CD4-positive, CD25-positive, alpha-beta regulatory T cell (primary cell): ENCODE measurements at regions not wholly inside any gene's neighbourhood (a gene's known extent, or its start where the extent isn't known, plus 50 kb on each side); places are given as distances from the start of the nearest gene placed in this dataset.

Source experiments
- ATAC-seq, 2 donors: fragments of 150-1000 bp; cut with Tn5 transposase; one replicate each; pipeline ENCODE4 v1.10.0; 2021; ENCODE audit warnings: low read depth in 2 of 2, moderate number of reproducible peaks in 2 of 2, moderate library complexity in 1 of 2
- DNase-seq, 3 donors: peaks; one replicate each; pipeline versions ENCODE4 v3.0.0 to v3.0.0-alpha.2; 2012 to 2022; ENCODE audit warnings: mixed read lengths in 1 of 3
- H3K27ac ChIP-seq: one replicate; pipeline ENCODE4 v1.7.0; 2013; ENCODE audit warnings: mild to moderate bottlenecking, low read length; ENCODE audit not compliant: insufficient read depth, poor library complexity, severe bottlenecking
- H3K27me3 ChIP-seq: one replicate; pipeline ENCODE4 v1.7.0; 2013; ENCODE audit warnings: low read length; ENCODE audit not compliant: control insufficient read depth, insufficient read depth
- H3K36me3 ChIP-seq: one replicate; pipeline ENCODE4 v1.7.0; 2013; ENCODE audit warnings: mild to moderate bottlenecking, low read length, moderate library complexity; ENCODE audit not compliant: control insufficient read depth, insufficient read depth
- H3K4me1 ChIP-seq: 2 replicates; pipeline ENCODE4 v1.7.0; 2013; ENCODE audit warnings: mild to moderate bottlenecking, low read length; ENCODE audit not compliant: insufficient read depth, control insufficient read depth, poor library complexity, severe bottlenecking
- H3K4me3 ChIP-seq: one replicate; pipeline ENCODE4 v1.7.0; 2013; ENCODE audit warnings: low read depth, mild to moderate bottlenecking, low read length, moderate library complexity
- H3K9me3 ChIP-seq, 2 experiments: 1 replicate in 1 of 2; 2 replicates in 1 of 2; pipeline ENCODE4 v1.7.0; 2013; ENCODE audit warnings: low read length in 2 of 2, mild to moderate bottlenecking in 1 of 2, moderate library complexity in 1 of 2; ENCODE audit not compliant: control insufficient read depth in 2 of 2
- H3K27ac Mint-ChIP-seq, 3 donors: one replicate each; pipeline ENCODE4 v1.8.0; 2020 to 2022; ENCODE audit warnings: mild to moderate bottlenecking in 3 of 3, mixed read lengths in 3 of 3, moderate library complexity in 2 of 3
- H3K27me3 Mint-ChIP-seq: one replicate; pipeline ENCODE4 v1.8.0; 2022; ENCODE audit warnings: mild to moderate bottlenecking, mixed read lengths
- H3K36me3 Mint-ChIP-seq: one replicate; pipeline ENCODE4 v1.8.0; 2020; ENCODE audit warnings: mixed read lengths
- H3K4me1 Mint-ChIP-seq, 4 donors: one replicate each; pipeline ENCODE4 v1.8.0; 2020 to 2022; ENCODE audit warnings: mixed read lengths in 4 of 4, mild to moderate bottlenecking in 1 of 4
- H3K4me3 Mint-ChIP-seq, 4 donors: one replicate each; pipeline ENCODE4 v1.8.0; 2020 to 2022; ENCODE audit warnings: mild to moderate bottlenecking in 4 of 4, mixed read lengths in 4 of 4, moderate library complexity in 3 of 4
- H3K9me3 Mint-ChIP-seq, 7 donors: one replicate each; pipeline ENCODE4 v1.8.0; 2020 to 2022; ENCODE audit warnings: mixed read lengths in 7 of 7, mild to moderate bottlenecking in 3 of 7, moderate library complexity in 2 of 7

- no peaks in the 10 kb centered on the region for H3K9me3 ChIP-seq
- Mint-ChIP-seq H3K4me1 (peaks cover 0 to 44% (median 11%) of the 10 kb centered on the region in 4 donors), H3K27ac (peak overlapping the region; percentile 75 to 89 (median 86)), H3K9me3 (peaks cover 0 to 4% (median 0%) of the 10 kb centered on the region in 7 donors), H3K27me3 (no peaks in the 10 kb centered on the region), H3K36me3 (no peaks in the 10 kb centered on the region), H3K4me3 (peak overlapping the region; percentile 12 to 83 (median 72))
- DNase-seq = peak in 2 of 3 donors; percentile 40 to 71
- H3K27ac ChIP-seq = no peak overlapping the region
- ATAC-seq = peak; percentile 78 to 82
- peak overlapping the region; percentile 77 for H3K4me3 ChIP-seq
- H3K4me1 ChIP-seq = no peaks in the 10 kb centered on the region
- no peaks in the 10 kb centered on the region for H3K36me3 ChIP-seq
- H3K27me3 ChIP-seq = no peaks in the 10 kb centered on the region
Observed at GRCh38 chr10:105837951-105838350, 1196.9 kb downstream of the SORCS3 start.

DNA sequence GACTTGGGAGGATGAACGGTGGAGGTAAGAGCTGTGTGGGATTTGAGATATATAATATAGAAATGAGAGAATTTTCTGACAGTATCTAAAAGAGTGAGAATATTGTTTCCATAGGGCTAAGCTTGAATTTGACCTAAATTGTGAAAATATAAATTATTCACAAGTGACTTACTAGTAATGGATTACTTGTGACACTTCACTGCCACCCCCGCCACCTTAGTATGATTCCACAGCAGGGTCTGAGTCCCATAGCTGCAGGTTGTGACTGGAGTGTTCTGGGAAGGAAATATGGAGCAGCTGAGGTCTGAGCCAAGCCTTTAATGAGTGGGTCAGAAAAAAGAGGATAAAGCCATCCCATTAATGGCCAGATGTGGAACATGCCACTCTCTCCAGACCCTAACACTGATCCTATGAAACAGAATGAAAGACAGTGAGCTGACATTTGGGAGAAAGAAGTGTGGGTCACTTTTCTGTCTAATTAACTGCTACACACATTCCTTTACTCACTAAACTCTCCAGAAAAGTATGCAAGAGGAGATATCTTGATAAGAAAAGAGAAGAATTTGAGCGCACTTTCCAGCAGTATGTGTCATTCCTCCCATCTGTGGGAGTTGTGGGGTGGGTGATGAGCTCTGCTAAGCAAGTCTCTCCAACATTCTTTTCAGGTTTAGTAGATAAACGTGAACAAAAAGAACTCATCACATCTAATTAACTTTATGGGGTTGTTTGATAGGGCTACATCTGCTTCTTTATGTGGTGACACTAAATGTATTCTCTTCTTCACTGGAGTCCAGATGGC, 1193.4 kb downstream of the SORCS3 start:
- no peak overlapping the region for H3K4me3 Mint-ChIP-seq
- peaks cover 0 to 20% (median 9%) of the 10 kb centered on the region in 4 donors for H3K4me1 Mint-ChIP-seq
- H3K4me1 ChIP-seq = no peaks in the 10 kb centered on the region
- H3K9me3 ChIP-seq = no peaks in the 10 kb centered on the region
- no peaks in the 10 kb centered on the region for H3K27me3 Mint-ChIP-seq
- H3K27me3 ChIP-seq = no peaks in the 10 kb centered on the region
- ATAC-seq (no peak), DNase-seq (no peak)
- H3K27ac ChIP-seq = no peak overlapping the region
- H3K4me3 ChIP-seq = no peak overlapping the region
- H3K9me3 Mint-ChIP-seq = peaks cover 0 to 9% (median 1%) of the 10 kb centered on the region in 7 donors
- no peaks in the 10 kb centered on the region for H3K36me3 ChIP-seq
- H3K36me3 Mint-ChIP-seq = no peaks in the 10 kb centered on the region
- no peak overlapping the region for H3K27ac Mint-ChIP-seq

GRCh38 chr10:105827133-105827532, 1186.0 kb downstream of the SORCS3 start:
- Mint-ChIP-seq H3K27ac (no peak overlapping the region), H3K4me1 (no peaks in the 10 kb centered on the region), H3K36me3 (no peaks in the 10 kb centered on the region), H3K9me3 (peaks cover 0 to 11% (median 9%) of the 10 kb centered on the region in 7 donors), H3K4me3 (no peak overlapping the region), H3K27me3 (no peaks in the 10 kb centered on the region)
- Histone ChIP-seq H3K27me3 (no peaks in the 10 kb centered on the region), H3K9me3 (no peaks in the 10 kb centered on the region), H3K27ac (no peak overlapping the region), H3K4me1 (no peaks in the 10 kb centered on the region), H3K36me3 (no peaks in the 10 kb centered on the region), H3K4me3 (no peak overlapping the region)
- ATAC-seq = no peak
- no peak for DNase-seq

GRCh38 chr10:105807935-105808587, 1167.0 kb downstream of the SORCS3 start:
- peaks cover 0 to 6% (median 3%) of the 10 kb centered on the region in 7 donors for H3K9me3 Mint-ChIP-seq
- Histone ChIP-seq H3K27ac (no peak overlapping the region), H3K27me3 (no peaks in the 10 kb centered on the region), H3K4me1 (no peaks in the 10 kb centered on the region), H3K9me3 (no peaks in the 10 kb centered on the region), H3K4me3 (no peak overlapping the region), H3K36me3 (no peaks in the 10 kb centered on the region)
- no peaks in the 10 kb centered on the region for H3K27me3 Mint-ChIP-seq
- peaks cover 0 to 7% (median 0%) of the 10 kb centered on the region in 4 donors for H3K4me1 Mint-ChIP-seq
- no peak overlapping the region for H3K27ac Mint-ChIP-seq
- no peak for DNase-seq
- H3K36me3 Mint-ChIP-seq = no peaks in the 10 kb centered on the region
- no peak for ATAC-seq
- H3K4me3 Mint-ChIP-seq = no peak overlapping the region

GRCh38 chr10:105803206-105803605, 1162.1 kb downstream of the SORCS3 start:
- no peak for DNase-seq
- no peaks in the 10 kb centered on the region for H3K9me3 ChIP-seq
- H3K27me3 Mint-ChIP-seq = no peaks in the 10 kb centered on the region
- H3K27ac Mint-ChIP-seq = no peak overlapping the region
- H3K27me3 ChIP-seq = no peaks in the 10 kb centered on the region
- no peaks in the 10 kb centered on the region for H3K4me1 ChIP-seq
- no peak overlapping the region for H3K4me3 ChIP-seq
- H3K36me3 Mint-ChIP-seq = no peaks in the 10 kb centered on the region
- H3K9me3 Mint-ChIP-seq = peaks cover 0 to 6% (median 2%) of the 10 kb centered on the region in 7 donors
- no peaks in the 10 kb centered on the region for H3K36me3 ChIP-seq
- no peak overlapping the region for H3K4me3 Mint-ChIP-seq
- peaks cover 0 to 7% (median 0%) of the 10 kb centered on the region in 4 donors for H3K4me1 Mint-ChIP-seq
- no peak for ATAC-seq
- no peak overlapping the region for H3K27ac ChIP-seq

DNA sequence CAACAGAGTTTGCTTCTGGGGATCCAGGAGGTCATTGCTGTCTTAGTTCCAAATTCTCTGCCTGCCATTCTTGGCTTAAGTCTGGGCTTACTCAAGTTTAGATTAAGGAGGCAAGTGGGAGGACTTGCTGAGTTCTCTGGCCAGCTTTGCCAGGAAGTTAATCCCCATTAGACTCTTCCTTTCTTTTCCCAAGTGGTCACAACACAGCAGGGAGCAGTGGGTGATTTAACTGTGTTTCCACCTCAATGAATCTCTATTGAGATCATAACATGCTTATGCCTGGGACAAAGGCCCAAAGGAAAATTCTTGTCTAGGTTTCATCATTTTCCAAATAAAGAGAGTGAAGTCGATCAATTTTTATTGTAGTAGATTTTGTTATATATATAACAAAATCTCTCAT, 1159.6 kb downstream of the SORCS3 start:
- no peak overlapping the region for H3K4me3 ChIP-seq
- H3K4me1 ChIP-seq = no peaks in the 10 kb centered on the region
- Mint-ChIP-seq H3K4me1 (peaks cover 0 to 7% (median under 1%) of the 10 kb centered on the region in 4 donors), H3K9me3 (peaks cover 0 to 6% (median 2%) of the 10 kb centered on the region in 7 donors), H3K4me3 (no peak overlapping the region), H3K27me3 (no peaks in the 10 kb centered on the region), H3K27ac (no peak overlapping the region), H3K36me3 (no peaks in the 10 kb centered on the region)
- ATAC-seq (no peak), DNase-seq (no peak)
- no peaks in the 10 kb centered on the region for H3K9me3 ChIP-seq
- no peaks in the 10 kb centered on the region for H3K27me3 ChIP-seq
- no peaks in the 10 kb centered on the region for H3K36me3 ChIP-seq
- no peak overlapping the region for H3K27ac ChIP-seq

GRCh38 chr10:105798328-105798889, 1157.3 kb downstream of the SORCS3 start:
- ATAC-seq (no peak), DNase-seq (no peak)
- Histone ChIP-seq H3K4me3 (no peak overlapping the region), H3K9me3 (no peaks in the 10 kb centered on the region), H3K36me3 (no peaks in the 10 kb centered on the region), H3K27me3 (no peaks in the 10 kb centered on the region), H3K27ac (no peak overlapping the region), H3K4me1 (no peaks in the 10 kb centered on the region)
- Mint-ChIP-seq H3K27me3 (no peaks in the 10 kb centered on the region), H3K9me3 (peaks cover 0 to 5% (median 2%) of the 10 kb centered on the region in 7 donors), H3K27ac (no peak overlapping the region), H3K36me3 (no peaks in the 10 kb centered on the region), H3K4me3 (no peak overlapping the region), H3K4me1 (peaks cover 0 to 2% (median 0%) of the 10 kb centered on the region in 4 donors)
